NB4 (cell line): ENCODE measurements at regions not wholly inside any gene's neighbourhood (a gene's known extent, or its start where the extent isn't known, plus 50 kb on each side); places are given as distances from the start of the nearest gene placed in this dataset.

Source experiments
- DNase-seq: peaks from one replicate; pipeline ENCODE4 v3.0.0; 2010; ENCODE audit warnings: low read depth
- H3K4me3 ChIP-seq: one replicate; pipeline ENCODE4 v1.5.1; 2011; ENCODE audit warnings: mild to moderate bottlenecking, low read depth, low read length, moderate library complexity
- CTCF ChIP-seq: IDR thresholded peaks from one replicate; pipeline ENCODE4 v1.5.1; 2012; ENCODE audit warnings: low read depth, low read length
- MAX ChIP-seq: IDR thresholded peaks from 2 replicates; pipeline ENCODE4 v1.6.1; 2011; ENCODE audit warnings: low read depth, low read length
- MYC ChIP-seq: IDR thresholded peaks from 2 replicates; pipeline ENCODE4 v1.6.1; 2011; ENCODE audit warnings: low read depth, low read length
- POLR2A ChIP-seq: IDR thresholded peaks from 2 replicates; pipeline ENCODE4 v1.6.1; 2011; ENCODE audit warnings: mild to moderate bottlenecking; ENCODE audit not compliant: insufficient read length; ENCODE audit errors: extremely low read depth

DNA sequence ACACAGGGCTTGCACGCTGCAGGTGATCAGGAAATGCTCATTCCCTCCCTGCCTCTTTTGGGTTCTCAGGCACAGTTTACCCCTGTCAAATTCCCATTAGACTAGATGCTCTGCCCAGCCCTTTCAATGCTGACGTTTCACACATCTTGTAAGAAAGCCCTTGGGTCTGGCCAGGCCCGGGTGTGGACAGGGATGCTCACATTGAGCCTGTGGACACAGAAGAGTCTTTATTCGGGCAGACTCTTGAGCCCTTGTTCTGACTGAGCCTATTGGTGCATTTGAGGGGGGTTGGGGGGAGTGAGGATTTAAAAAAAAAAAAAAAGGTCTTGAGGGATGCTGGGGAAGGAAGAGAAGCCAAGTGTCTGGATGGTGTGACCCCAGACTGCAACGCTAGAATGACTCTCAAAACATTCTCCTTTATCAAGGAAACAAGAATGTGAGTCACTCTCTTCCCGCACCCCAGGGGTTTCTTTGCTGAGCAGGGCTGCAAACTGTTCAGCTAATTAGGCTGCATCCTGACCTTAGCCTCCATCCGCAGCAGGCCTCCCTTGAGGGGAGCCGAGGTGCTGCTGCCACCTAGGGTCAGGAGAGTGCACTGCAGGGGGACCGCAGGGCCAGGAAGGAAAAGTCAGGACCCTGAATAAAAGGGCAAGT lies 53.6 kb upstream of the TMEM72 start:
- DNase-seq, result peak; percentile 91
- H3K4me3 ChIP-seq, result no peak overlapping the region
- TF ChIP-seq POLR2A (no peak), MAX (peak; percentile 52; the same call in 1 of the 2 replicates), CTCF (peak; percentile 99), MYC (peak; percentile 61)

- TF ChIP-seq CTCF (no peak), MAX (no peak)
- DNase-seq, result no peak
- H3K4me3 ChIP-seq, result no peak overlapping the region
Observed at GRCh38 chr10:44858017-44858371, 53.1 kb upstream of the TMEM72 start.

- DNase-seq, result no peak
- H3K4me3 ChIP-seq, result no peak overlapping the region
- TF ChIP-seq CTCF (no peak), POLR2A (no peak), MYC (no peak), MAX (no peak)
Observed at GRCh38 chr10:44858988-44859387, 52.1 kb upstream of the TMEM72 start.

- no peak overlapping the region for H3K4me3 ChIP-seq
- no peak for DNase-seq
- TF ChIP-seq POLR2A, result no peak
- no peak for TF ChIP-seq MYC
- no peak for TF ChIP-seq CTCF
- TF ChIP-seq MAX, result no peak
Observed at GRCh38 chr10:44859546-44860285, 51.4 kb upstream of the TMEM72 start.

DNA sequence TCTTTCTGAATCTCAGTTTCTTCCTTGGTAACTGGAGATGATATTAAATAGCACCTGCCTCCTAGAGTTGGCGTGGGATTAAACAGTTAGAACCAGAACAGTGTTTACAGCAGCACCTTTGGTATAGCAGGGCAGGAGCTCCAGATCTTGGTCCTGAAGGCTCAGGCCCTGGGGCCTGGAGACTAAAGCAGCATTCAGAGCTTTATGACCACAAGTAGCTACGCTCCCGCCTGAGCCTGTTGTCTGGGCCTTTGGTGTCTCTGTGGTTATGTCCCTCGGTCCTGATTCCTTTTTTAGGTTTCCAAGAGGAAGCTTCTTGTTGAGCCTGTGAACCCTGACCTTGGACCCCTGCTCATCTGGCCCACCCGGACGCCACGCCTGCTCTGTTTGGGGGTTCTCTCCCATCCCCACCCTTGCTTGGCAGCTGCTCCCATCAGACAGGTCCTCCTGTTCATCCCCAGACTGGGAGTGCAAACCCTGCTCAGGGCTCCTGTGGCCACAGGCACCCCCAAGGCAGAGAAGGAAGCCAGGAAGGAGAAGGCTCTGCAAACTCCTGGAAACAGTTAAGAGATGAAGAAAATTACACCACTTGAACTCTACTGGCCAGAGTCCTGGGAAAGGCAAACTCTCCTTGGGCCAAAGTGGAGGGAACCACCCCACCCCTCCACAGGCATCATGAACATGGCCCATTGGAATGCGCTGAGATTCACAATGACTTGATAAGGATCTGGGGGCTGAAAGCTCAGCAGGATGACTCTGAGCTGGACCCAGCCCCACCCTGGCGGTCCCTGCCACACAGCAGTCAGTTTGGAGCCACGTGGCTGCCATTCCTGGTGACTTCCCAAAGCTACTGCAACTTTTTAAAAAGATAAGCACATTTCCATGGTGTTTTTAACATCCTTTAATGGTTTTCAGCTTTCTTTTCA lies 50.1 kb upstream of the TMEM72 start:
- no peak for DNase-seq
- TF ChIP-seq MYC, result no peak
- TF ChIP-seq MAX, result no peak
- TF ChIP-seq CTCF, result no peak
- TF ChIP-seq POLR2A, result no peak
- no peak overlapping the region for H3K4me3 ChIP-seq
